GM23338 (cell line): ENCODE measurements at regions not wholly inside any gene's neighbourhood (a gene's known extent, or its start where the extent isn't known, plus 50 kb on each side); places are given as distances from the start of the nearest gene placed in this dataset.

Experiments used
- CREB1 ChIP-seq: fragments of 250-450 bp; sonication (Bioruptor Pico); IDR thresholded peaks from 2 replicates; pipeline ENCODE4 v1.5.0; 2020; ENCODE audit warnings: low read depth, mild to moderate bottlenecking, moderate library complexity
- EZH2 ChIP-seq: fragments of 200-600 bp; sonication (generic); IDR thresholded peaks from one replicate; pipeline ENCODE4 v1.8.0; 2017; ENCODE audit warnings: antibody characterized with exemption, mild to moderate bottlenecking, low read depth; ENCODE audit not compliant: unreplicated experiment
- EZH2phosphoT487 ChIP-seq: fragments of 200-600 bp; sonication (generic); IDR thresholded peaks from one replicate; pipeline ENCODE4 v1.8.1; 2018; ENCODE audit warnings: antibody characterized with exemption; ENCODE audit not compliant: unreplicated experiment
- JUNB ChIP-seq: IDR thresholded peaks from one replicate; pipeline ENCODE4 v1.6.1; 2016; ENCODE audit warnings: antibody characterized with exemption; ENCODE audit not compliant: unreplicated experiment
- NANOG ChIP-seq: IDR thresholded peaks from 2 replicates; pipeline ENCODE4 v1.6.1; 2016; ENCODE audit warnings: antibody characterized with exemption, borderline replicate concordance
- POLR2AphosphoS5 ChIP-seq: IDR thresholded peaks from 2 replicates; pipeline ENCODE4 v1.6.1; 2016; ENCODE audit warnings: antibody characterized with exemption, low read depth
- STAT1 ChIP-seq: IDR thresholded peaks from one replicate; pipeline ENCODE4 v1.6.1; 2016; ENCODE audit warnings: antibody characterized with exemption; ENCODE audit not compliant: unreplicated experiment
- ZNF114 ChIP-seq: fragments of 250-450 bp; sonication (Bioruptor Pico); IDR thresholded peaks from 2 replicates; pipeline ENCODE4 v1.5.0; 2020; ENCODE audit warnings: mild to moderate bottlenecking, moderate library complexity
- ZNF331 ChIP-seq: fragments of 250-450 bp; sonication (Bioruptor Pico); IDR thresholded peaks from 2 replicates; pipeline ENCODE4 v1.5.0; 2020; ENCODE audit warnings: low read depth, mild to moderate bottlenecking, moderate library complexity
- TF ChIP-seq, protein P1 (sequence below), 2 experiments: fragments of 200-600 bp in 1 of 2; sonication (generic) in 1 of 2; conservative IDR thresholded peaks; 2 replicates each; pipeline versions ENCODE4 v1.5.1 to v1.6.1; 2016 to 2017; ENCODE audit warnings: antibody characterized with exemption in 2 of 2, low read depth in 2 of 2, mild to moderate bottlenecking in 2 of 2, moderate library complexity in 1 of 2
- TF ChIP-seq, protein P2 (sequence below): IDR thresholded peaks from 2 replicates; pipeline ENCODE4 v1.6.1; 2016; ENCODE audit warnings: antibody characterized with exemption
- TF ChIP-seq, protein P3 (sequence below): IDR thresholded peaks from one replicate; pipeline ENCODE4 v1.6.1; 2018; ENCODE audit warnings: antibody characterized with exemption; ENCODE audit not compliant: unreplicated experiment

DNA sequence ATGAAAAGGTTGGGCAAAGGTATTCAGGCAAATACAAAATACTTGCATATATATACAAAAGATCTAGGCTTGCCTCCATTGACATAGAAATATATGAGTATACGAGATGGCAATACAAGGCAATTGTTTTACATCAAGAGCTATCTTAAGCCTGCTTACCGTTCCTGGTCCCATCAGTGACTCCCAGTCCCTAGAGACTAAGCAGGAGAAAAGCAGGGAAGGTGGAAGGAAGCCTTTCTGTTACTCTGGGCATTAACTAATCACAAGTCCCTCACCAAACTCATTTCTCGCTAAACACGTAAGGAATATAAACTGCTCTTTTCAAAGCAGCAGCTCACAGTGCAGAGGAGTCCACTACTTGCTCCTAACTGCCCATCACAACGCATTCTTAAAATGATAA lies 125.2 kb downstream of the ZNF608 start:
- TF ChIP-seq, protein P1, sequence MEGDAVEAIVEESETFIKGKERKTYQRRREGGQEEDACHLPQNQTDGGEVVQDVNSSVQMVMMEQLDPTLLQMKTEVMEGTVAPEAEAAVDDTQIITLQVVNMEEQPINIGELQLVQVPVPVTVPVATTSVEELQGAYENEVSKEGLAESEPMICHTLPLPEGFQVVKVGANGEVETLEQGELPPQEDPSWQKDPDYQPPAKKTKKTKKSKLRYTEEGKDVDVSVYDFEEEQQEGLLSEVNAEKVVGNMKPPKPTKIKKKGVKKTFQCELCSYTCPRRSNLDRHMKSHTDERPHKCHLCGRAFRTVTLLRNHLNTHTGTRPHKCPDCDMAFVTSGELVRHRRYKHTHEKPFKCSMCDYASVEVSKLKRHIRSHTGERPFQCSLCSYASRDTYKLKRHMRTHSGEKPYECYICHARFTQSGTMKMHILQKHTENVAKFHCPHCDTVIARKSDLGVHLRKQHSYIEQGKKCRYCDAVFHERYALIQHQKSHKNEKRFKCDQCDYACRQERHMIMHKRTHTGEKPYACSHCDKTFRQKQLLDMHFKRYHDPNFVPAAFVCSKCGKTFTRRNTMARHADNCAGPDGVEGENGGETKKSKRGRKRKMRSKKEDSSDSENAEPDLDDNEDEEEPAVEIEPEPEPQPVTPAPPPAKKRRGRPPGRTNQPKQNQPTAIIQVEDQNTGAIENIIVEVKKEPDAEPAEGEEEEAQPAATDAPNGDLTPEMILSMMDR (conservative IDR thresholded peaks at IDR 0.05; ENCODE audit: low read depth in 2 of 2) = no peak
- TF ChIP-seq POLR2AphosphoS5 (no peak), EZH2 (no peak), EZH2phosphoT487 (no peak), JUNB (no peak), ZNF331 (CRISPR knock-in tag) (no peak), CREB1 (CRISPR knock-in tag) (no peak), ZNF114 (CRISPR knock-in tag) (no peak), NANOG (no peak), STAT1 (no peak)
- TF ChIP-seq, protein P2, sequence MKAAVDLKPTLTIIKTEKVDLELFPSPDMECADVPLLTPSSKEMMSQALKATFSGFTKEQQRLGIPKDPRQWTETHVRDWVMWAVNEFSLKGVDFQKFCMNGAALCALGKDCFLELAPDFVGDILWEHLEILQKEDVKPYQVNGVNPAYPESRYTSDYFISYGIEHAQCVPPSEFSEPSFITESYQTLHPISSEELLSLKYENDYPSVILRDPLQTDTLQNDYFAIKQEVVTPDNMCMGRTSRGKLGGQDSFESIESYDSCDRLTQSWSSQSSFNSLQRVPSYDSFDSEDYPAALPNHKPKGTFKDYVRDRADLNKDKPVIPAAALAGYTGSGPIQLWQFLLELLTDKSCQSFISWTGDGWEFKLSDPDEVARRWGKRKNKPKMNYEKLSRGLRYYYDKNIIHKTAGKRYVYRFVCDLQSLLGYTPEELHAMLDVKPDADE = no peak
- TF ChIP-seq, protein P3, sequence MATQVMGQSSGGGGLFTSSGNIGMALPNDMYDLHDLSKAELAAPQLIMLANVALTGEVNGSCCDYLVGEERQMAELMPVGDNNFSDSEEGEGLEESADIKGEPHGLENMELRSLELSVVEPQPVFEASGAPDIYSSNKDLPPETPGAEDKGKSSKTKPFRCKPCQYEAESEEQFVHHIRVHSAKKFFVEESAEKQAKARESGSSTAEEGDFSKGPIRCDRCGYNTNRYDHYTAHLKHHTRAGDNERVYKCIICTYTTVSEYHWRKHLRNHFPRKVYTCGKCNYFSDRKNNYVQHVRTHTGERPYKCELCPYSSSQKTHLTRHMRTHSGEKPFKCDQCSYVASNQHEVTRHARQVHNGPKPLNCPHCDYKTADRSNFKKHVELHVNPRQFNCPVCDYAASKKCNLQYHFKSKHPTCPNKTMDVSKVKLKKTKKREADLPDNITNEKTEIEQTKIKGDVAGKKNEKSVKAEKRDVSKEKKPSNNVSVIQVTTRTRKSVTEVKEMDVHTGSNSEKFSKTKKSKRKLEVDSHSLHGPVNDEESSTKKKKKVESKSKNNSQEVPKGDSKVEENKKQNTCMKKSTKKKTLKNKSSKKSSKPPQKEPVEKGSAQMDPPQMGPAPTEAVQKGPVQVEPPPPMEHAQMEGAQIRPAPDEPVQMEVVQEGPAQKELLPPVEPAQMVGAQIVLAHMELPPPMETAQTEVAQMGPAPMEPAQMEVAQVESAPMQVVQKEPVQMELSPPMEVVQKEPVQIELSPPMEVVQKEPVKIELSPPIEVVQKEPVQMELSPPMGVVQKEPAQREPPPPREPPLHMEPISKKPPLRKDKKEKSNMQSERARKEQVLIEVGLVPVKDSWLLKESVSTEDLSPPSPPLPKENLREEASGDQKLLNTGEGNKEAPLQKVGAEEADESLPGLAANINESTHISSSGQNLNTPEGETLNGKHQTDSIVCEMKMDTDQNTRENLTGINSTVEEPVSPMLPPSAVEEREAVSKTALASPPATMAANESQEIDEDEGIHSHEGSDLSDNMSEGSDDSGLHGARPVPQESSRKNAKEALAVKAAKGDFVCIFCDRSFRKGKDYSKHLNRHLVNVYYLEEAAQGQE = no peak
